Karpas-422 (cell line): ENCODE measurements at regions not wholly inside any gene's neighbourhood (a gene's known extent, or its start where the extent isn't known, plus 50 kb on each side); places are given as distances from the start of the nearest gene placed in this dataset.

Source experiments
- DNase-seq: peaks from one replicate; pipeline ENCODE4 v3.0.0-alpha.2; 2015
- H2AFZ ChIP-seq: fragments of 200-600 bp; sonication (generic); 2 replicates; pipeline ENCODE4 v1.6.1; 2014; ENCODE audit warnings: antibody characterized with exemption, low read length, mixed read lengths
- H3K27ac ChIP-seq: fragments of 200-600 bp; sonication (generic); 2 replicates; pipeline ENCODE4 v1.5.1; 2014; ENCODE audit warnings: mild to moderate bottlenecking, low read length, moderate library complexity
- H3K27me3 ChIP-seq: fragments of 200-600 bp; sonication (generic); 2 replicates; pipeline ENCODE4 v1.6.1; 2014; ENCODE audit warnings: low read length, mixed read lengths
- H3K36me3 ChIP-seq: fragments of 200-600 bp; sonication (generic); 2 replicates; pipeline ENCODE4 v1.6.1; 2014; ENCODE audit warnings: low read length, mixed read lengths; ENCODE audit not compliant: insufficient read depth
- H3K4me1 ChIP-seq: fragments of 200-600 bp; sonication (generic); 2 replicates; pipeline ENCODE4 v1.6.1; 2014; ENCODE audit warnings: mild to moderate bottlenecking, low read length, mixed read lengths
- H3K4me2 ChIP-seq: fragments of 200-600 bp; sonication (generic); 2 replicates; pipeline ENCODE4 v1.6.1; 2014; ENCODE audit warnings: low read length, low read depth, mild to moderate bottlenecking; ENCODE audit not compliant: poor library complexity, severe bottlenecking
- H3K4me3 ChIP-seq: fragments of 200-600 bp; sonication (generic); 2 replicates; pipeline ENCODE4 v1.5.1; 2014; ENCODE audit warnings: mild to moderate bottlenecking, antibody characterized with exemption, low read length, mixed read lengths
- H3K79me2 ChIP-seq: fragments of 200-600 bp; sonication (generic); 2 replicates; pipeline ENCODE4 v1.6.1; 2014; ENCODE audit warnings: mild to moderate bottlenecking, low read length, mixed read lengths
- H3K9ac ChIP-seq: fragments of 200-600 bp; sonication (generic); 2 replicates; pipeline ENCODE4 v1.6.0; 2014; ENCODE audit warnings: low read length
- H3K9me2 ChIP-seq: fragments of 200-600 bp; sonication (generic), shearing (Covaris generic); replicated peaks from 2 replicates; pipeline ENCODE4 v1.6.0; 2014; ENCODE audit warnings: mild to moderate bottlenecking, low read length, moderate library complexity; ENCODE audit not compliant: insufficient read depth
- H3K9me3 ChIP-seq: fragments of 300-700, 200-600 bp; sonication (generic); 2 replicates; pipeline ENCODE4 v1.6.1; 2014; ENCODE audit warnings: low read length, mixed read lengths
- H4K20me1 ChIP-seq: fragments of 200-600 bp; sonication (generic); 2 replicates; pipeline ENCODE4 v1.6.1; 2014; ENCODE audit warnings: mild to moderate bottlenecking, antibody characterized with exemption, low read length, low read depth; ENCODE audit not compliant: insufficient read depth

DNA sequence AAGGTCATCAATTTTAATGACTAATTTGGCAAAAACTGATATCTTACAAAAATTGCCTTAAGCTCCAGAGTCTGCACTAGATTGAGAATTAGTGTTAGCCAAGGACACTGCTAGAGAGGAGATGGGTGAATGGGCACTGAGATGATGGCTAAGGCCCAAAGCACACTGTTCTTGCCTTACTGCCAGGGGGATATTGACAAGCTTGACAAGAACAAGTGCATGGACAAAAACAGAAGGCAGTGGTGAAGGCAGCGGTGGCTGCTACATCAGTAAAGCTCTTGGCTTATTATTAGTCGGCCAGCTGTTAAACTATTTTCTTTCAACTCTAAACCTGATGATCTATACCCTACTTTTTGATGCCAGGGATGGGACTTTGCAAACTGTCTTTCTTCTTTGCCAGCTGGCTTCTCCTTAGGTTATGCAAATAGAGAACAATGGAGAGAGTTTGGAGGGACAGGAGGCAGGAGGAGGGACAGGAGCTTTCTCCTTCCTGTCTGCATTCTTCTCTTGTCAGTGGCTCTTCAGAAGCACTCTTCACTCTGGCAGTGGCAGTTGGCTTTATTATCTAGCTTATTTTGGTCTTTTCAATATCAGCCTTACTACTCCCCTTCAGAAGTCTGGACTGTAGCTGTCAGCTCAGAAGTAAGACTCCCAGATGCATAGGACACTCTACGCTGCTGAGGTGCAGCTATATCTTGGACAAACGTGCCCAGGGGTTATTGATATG, 853.5 kb upstream of the TMPRSS15 start:
- H3K4me2 ChIP-seq, result no peak overlapping the region
- H3K9me3 ChIP-seq, result peaks cover 32% of the 10 kb centered on the region
- DNase-seq, result no peak
- H2AFZ ChIP-seq, result no peak overlapping the region
- H3K79me2 ChIP-seq, result no peaks in the 10 kb centered on the region
- H3K9ac ChIP-seq, result no peak overlapping the region
- H3K27ac ChIP-seq, result no peak overlapping the region
- no peak overlapping the region for H3K4me3 ChIP-seq
- H3K4me1 ChIP-seq, result no peaks in the 10 kb centered on the region
- no peaks in the 10 kb centered on the region for H3K27me3 ChIP-seq
- H3K36me3 ChIP-seq, result no peaks in the 10 kb centered on the region
- H3K9me2 ChIP-seq, result no peaks in the 10 kb centered on the region
- H4K20me1 ChIP-seq, result no peaks in the 10 kb centered on the region

DNA sequence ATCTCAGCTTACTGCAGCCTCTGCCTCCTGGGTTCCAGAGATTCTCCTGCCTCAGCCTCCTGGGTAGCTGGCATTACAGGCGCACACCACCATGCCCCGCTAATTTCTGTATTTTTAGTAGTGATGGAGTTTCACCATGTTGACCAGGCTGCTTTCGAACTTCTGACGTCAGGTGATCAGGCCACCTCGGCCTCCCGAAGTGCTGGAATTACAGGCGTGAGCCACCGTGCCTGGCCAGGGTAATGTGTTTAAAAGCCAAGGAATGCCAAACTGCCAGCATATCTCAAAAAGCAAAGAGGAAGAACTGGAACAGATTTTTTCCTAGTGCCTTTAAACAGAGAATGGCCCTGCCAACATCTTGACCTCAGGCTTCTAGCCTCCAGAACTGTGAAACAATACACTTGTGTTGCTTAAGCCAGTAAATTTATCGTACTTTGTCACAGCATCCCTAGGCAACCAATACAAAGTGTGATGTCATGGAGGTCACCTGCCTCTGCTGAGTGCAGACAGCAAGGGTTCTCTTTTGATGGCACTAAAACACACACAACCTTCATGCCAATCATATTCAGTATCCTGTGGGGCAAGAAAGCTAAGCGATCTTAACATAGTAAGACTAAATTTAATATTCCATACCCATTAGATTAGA, 858.3 kb upstream of the TMPRSS15 start:
- Histone ChIP-seq H3K4me3 (no peak overlapping the region), H3K4me1 (no peaks in the 10 kb centered on the region), H4K20me1 (no peaks in the 10 kb centered on the region), H3K4me2 (no peak overlapping the region), H3K27me3 (no peaks in the 10 kb centered on the region), H3K9me2 (no peaks in the 10 kb centered on the region), H3K36me3 (no peaks in the 10 kb centered on the region), H3K9ac (no peak overlapping the region), H3K27ac (no peak overlapping the region), H3K79me2 (no peaks in the 10 kb centered on the region), H3K9me3 (peaks cover 27% of the 10 kb centered on the region), H2AFZ (no peak overlapping the region)
- no peak for DNase-seq

DNA sequence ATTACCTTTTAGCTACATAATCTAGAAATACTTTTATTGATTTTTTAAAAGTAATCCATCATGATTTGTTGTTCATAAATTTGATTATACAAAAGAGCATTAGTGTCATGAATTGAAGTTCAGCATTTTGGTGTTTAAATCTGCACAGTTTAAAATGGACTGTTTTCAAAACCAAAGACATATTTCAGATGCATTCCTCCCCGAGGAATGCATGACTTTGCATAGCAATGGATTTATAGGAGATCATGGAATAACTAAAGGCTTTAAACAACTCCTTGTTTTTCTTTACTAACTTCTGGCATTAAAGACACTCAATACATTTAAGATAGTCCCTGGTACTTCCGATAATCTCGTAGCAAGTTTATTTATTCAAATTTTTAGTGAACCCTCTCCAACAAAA, 863.1 kb upstream of the TMPRSS15 start:
- Histone ChIP-seq H3K9me3 (peaks cover 35% of the 10 kb centered on the region), H3K27ac (no peak overlapping the region), H3K4me3 (no peak overlapping the region), H3K9me2 (no peaks in the 10 kb centered on the region), H3K79me2 (no peaks in the 10 kb centered on the region), H3K36me3 (no peaks in the 10 kb centered on the region), H3K4me2 (no peak overlapping the region), H3K27me3 (no peaks in the 10 kb centered on the region), H2AFZ (no peak overlapping the region), H3K9ac (no peak overlapping the region), H4K20me1 (no peaks in the 10 kb centered on the region), H3K4me1 (no peaks in the 10 kb centered on the region)
- DNase-seq, result no peak

DNA sequence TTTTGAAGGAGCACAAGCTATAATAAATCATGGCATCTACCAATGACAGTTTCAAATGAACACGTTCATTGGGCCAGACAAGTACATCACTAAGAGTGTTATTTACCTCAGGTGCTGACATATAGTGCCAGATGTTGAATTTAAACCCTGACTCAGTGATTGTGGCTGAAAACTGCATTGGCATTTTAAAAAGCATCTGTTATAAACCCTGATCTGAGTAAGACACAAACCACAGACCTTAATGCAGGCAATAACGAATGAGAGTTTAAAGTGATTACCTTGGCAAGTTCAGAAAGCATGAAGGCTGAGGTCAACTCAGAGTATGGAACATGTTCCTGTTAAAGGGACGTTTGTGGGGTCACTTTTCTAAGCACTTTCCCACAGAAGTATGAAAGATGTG, 865.1 kb upstream of the TMPRSS15 start:
- Histone ChIP-seq H4K20me1 (no peaks in the 10 kb centered on the region), H3K27ac (no peak overlapping the region), H3K4me1 (no peaks in the 10 kb centered on the region)

DNA sequence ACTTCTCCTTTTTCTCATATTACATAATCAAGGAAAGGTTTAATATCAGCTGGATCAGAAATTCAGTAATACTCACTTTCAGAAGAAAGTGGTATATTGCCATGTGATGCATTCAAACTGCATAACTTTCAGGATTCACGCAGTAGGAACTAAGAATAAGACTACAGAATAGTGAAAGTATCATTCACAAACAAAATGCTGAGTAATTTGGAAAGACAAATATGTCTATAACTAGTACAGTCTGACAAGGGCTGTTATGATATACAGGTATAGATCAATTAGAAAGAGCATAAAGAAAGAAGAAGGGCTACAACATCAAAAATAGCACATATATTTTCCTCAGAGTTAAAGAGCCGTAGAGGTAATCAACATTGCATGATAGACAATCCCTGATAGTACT, 871.5 kb upstream of the TMPRSS15 start:
- H3K9ac ChIP-seq, result no peak overlapping the region
- H2AFZ ChIP-seq, result no peak overlapping the region
- H3K4me3 ChIP-seq, result no peak overlapping the region
- H3K9me3 ChIP-seq, result peaks cover 57% of the 10 kb centered on the region
- no peak overlapping the region for H3K27ac ChIP-seq
- H4K20me1 ChIP-seq, result no peaks in the 10 kb centered on the region
- H3K36me3 ChIP-seq, result no peaks in the 10 kb centered on the region
- no peaks in the 10 kb centered on the region for H3K27me3 ChIP-seq
- H3K4me2 ChIP-seq, result no peak overlapping the region
- DNase-seq, result no peak
- H3K79me2 ChIP-seq, result no peaks in the 10 kb centered on the region
- H3K9me2 ChIP-seq, result no peaks in the 10 kb centered on the region
- H3K4me1 ChIP-seq, result no peaks in the 10 kb centered on the region

More for the DNA sequence above, 865.1 kb upstream of the TMPRSS15 start:
- H3K4me2 ChIP-seq, result no peak overlapping the region
- H2AFZ ChIP-seq, result no peak overlapping the region
- no peak overlapping the region for H3K4me3 ChIP-seq
- H3K79me2 ChIP-seq, result no peaks in the 10 kb centered on the region
- no peaks in the 10 kb centered on the region for H3K36me3 ChIP-seq
- H3K27me3 ChIP-seq, result no peaks in the 10 kb centered on the region
- DNase-seq, result no peak
- no peak overlapping the region for H3K9ac ChIP-seq
- H3K9me2 ChIP-seq, result no peaks in the 10 kb centered on the region
- peaks cover 41% of the 10 kb centered on the region for H3K9me3 ChIP-seq

DNA sequence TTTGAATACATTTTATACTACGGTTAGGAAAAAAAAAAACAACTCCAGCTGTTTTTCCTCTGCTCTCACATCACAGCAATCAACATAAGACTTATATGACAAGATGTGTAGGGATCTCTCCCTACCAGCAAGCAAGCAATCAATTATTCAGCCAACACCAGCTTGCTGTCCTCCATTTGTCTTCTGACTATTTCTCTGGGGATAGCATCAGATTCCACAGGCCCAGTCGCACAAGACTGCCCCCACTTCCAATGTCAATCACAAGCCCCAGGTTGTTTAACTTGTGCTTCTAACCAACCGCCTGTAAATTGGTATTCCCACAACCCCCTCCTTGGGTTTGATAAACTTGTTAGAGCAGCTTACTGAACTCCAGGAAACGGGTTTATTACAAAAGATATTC, 873.1 kb upstream of the TMPRSS15 start:
- H4K20me1 ChIP-seq, result no peaks in the 10 kb centered on the region
- no peaks in the 10 kb centered on the region for H3K4me1 ChIP-seq
- no peaks in the 10 kb centered on the region for H3K27me3 ChIP-seq
- H3K4me3 ChIP-seq, result no peak overlapping the region
- DNase-seq, result no peak
- H3K79me2 ChIP-seq, result no peaks in the 10 kb centered on the region
- H2AFZ ChIP-seq, result no peak overlapping the region
- no peaks in the 10 kb centered on the region for H3K9me2 ChIP-seq
- H3K4me2 ChIP-seq, result no peak overlapping the region
- no peaks in the 10 kb centered on the region for H3K36me3 ChIP-seq
- no peak overlapping the region for H3K27ac ChIP-seq
- H3K9ac ChIP-seq, result no peak overlapping the region
- H3K9me3 ChIP-seq, result peaks cover 54% of the 10 kb centered on the region

DNA sequence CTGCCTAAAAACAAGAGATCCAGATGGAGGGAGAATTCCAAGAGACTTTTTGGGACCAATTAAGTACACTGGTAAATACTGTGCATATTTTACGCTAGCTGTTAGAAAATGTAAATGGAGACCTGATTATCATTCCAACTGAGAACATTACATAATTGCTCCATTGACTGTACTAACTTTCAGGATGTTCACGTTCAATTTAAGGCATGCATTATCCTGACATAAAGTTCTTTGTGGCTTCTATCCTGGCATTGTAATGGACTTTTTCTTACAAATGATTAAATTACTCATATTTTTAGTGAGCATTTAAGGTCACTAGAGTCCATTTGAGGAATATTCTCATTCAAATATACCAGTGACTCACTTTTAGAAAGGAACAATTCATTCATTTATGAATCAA, 883.3 kb upstream of the TMPRSS15 start:
- Histone ChIP-seq H3K36me3 (no peaks in the 10 kb centered on the region), H3K4me2 (no peak overlapping the region), H3K9me3 (peaks cover 43% of the 10 kb centered on the region), H2AFZ (no peak overlapping the region), H3K9me2 (no peaks in the 10 kb centered on the region), H3K9ac (no peak overlapping the region), H3K4me1 (no peaks in the 10 kb centered on the region), H3K27me3 (no peaks in the 10 kb centered on the region), H3K79me2 (no peaks in the 10 kb centered on the region), H3K4me3 (no peak overlapping the region), H3K27ac (no peak overlapping the region), H4K20me1 (no peaks in the 10 kb centered on the region)
- no peak for DNase-seq

DNA sequence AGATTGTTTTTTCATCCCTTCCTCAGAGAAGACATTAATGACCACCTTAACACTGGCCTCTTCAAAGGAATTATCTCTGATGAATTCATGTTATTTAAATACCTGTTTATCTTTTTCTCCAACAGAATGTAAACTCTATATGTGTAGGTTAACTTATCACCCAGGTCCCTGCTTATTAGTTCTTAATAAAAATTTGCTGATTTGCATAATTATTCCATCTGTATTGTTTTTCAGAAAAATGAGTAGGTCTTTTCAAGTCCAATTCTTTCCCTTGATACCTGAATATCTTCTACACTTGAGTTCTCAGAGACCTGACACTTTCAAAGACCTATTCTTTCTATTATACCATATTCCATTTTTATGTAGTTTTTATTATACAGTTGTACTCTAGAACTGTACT, 886.7 kb upstream of the TMPRSS15 start:
- Histone ChIP-seq H3K4me1 (no peaks in the 10 kb centered on the region), H3K9me2 (no peaks in the 10 kb centered on the region), H4K20me1 (no peaks in the 10 kb centered on the region), H3K36me3 (no peaks in the 10 kb centered on the region), H3K4me3 (no peak overlapping the region), H3K4me2 (no peak overlapping the region), H3K79me2 (no peaks in the 10 kb centered on the region), H3K27ac (no peak overlapping the region), H3K9me3 (peaks cover 52% of the 10 kb centered on the region), H3K27me3 (no peaks in the 10 kb centered on the region), H2AFZ (no peak overlapping the region), H3K9ac (no peak overlapping the region)
- no peak for DNase-seq
